ENCODE measurements at regions not wholly inside any gene's neighbourhood (a gene's known extent, or its start where the extent isn't known, plus 50 kb on each side); places are given as distances from the start of the nearest gene placed in this dataset.

DNA sequence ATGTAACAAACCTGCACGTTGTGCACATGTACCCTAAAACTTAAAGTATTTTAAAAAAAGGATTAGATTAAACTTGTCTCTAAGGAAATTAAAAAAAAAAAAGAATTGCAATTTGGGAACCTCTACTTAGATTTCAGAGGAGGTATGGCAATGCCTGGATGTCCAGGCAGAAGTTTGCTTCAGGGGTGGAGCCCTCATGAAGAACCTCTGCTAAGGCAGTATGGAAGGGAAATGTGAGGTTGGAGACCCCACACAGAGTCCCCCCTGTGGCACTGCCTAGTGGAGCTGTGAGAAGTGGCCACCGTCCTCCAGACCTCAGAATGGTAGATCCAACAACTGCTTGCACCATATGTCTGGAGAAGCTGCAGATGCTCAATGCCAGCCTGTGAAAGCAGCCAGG, 279.6 kb upstream of the CCDC196 start:
- H3K4me1 Mint-ChIP-seq, result no peaks in the 10 kb centered on the region

DNA sequence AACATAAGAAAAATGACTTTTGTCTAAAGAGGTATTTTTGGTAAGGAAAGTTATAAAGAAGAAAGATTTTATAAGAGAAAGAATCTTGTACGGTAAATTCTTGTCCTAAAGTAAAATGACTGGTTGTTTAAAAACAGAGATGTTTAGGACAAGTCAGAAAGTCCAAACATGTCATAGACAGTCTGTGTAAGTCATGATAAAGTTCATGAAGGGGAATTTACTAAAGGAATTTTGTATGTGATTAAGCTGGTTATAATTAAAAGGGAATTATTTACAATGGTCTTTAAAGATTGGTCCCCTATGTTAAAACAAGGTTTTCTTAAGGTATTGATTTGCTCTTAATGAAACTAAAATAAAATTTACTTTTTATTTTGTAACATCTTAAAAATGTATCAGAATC, 269.4 kb upstream of the CCDC196 start:
- Mint-ChIP-seq H3K36me3 (ENCODE audit: low read depth) (peaks cover 2% of the 10 kb centered on the region), H3K27ac (no peak overlapping the region), H3K27me3 (peaks cover 2% of the 10 kb centered on the region), H3K9me3 (peaks cover 15% of the 10 kb centered on the region), H3K4me3 (no peak overlapping the region), H3K4me1 (no peaks in the 10 kb centered on the region)
- POLR2A ChIA-PET, result no interaction called here
- CTCF ChIA-PET, result no interaction called here
- DNase-seq, result no peak

More for the DNA sequence above, 279.6 kb upstream of the CCDC196 start:
- no peaks in the 10 kb centered on the region for H3K36me3 Mint-ChIP-seq (ENCODE audit: low read depth)
- H3K4me3 Mint-ChIP-seq, result no peak overlapping the region
- no peak for DNase-seq
- ChIA-PET POLR2A (no interaction called here), CTCF (no interaction called here)
- peaks cover 14% of the 10 kb centered on the region for H3K9me3 Mint-ChIP-seq
- no peaks in the 10 kb centered on the region for H3K27me3 Mint-ChIP-seq
- no peak overlapping the region for H3K27ac Mint-ChIP-seq

DNA sequence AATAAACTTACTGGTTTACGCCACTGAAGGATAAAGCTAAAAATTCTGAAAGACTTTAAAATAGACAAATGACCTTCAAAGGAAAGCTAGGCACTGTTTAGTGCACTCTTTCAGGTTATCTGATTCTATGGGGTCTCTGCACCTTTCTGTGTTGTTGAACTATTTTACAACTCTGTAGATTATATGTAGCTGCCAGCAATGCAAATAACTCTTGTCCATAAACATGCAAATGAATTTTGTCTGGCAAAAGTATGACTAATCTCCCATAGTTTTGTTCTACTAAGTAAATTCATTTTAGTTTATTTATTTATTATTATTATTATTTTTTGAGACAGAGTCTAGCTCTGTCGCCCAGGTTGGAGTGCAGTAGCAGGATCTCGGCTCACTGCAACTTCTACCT, 266.3 kb upstream of the CCDC196 start:
- DNase-seq, result no peak
- CTCF ChIA-PET, result no interaction called here
- H3K4me3 Mint-ChIP-seq, result no peak overlapping the region
- H3K27me3 Mint-ChIP-seq, result peaks cover 2% of the 10 kb centered on the region
- no peaks in the 10 kb centered on the region for H3K4me1 Mint-ChIP-seq
- peaks cover 2% of the 10 kb centered on the region for H3K36me3 Mint-ChIP-seq (ENCODE audit: low read depth)
- H3K27ac Mint-ChIP-seq, result no peak overlapping the region
- peaks cover 12% of the 10 kb centered on the region for H3K9me3 Mint-ChIP-seq
- POLR2A ChIA-PET, result no interaction called here

DNA sequence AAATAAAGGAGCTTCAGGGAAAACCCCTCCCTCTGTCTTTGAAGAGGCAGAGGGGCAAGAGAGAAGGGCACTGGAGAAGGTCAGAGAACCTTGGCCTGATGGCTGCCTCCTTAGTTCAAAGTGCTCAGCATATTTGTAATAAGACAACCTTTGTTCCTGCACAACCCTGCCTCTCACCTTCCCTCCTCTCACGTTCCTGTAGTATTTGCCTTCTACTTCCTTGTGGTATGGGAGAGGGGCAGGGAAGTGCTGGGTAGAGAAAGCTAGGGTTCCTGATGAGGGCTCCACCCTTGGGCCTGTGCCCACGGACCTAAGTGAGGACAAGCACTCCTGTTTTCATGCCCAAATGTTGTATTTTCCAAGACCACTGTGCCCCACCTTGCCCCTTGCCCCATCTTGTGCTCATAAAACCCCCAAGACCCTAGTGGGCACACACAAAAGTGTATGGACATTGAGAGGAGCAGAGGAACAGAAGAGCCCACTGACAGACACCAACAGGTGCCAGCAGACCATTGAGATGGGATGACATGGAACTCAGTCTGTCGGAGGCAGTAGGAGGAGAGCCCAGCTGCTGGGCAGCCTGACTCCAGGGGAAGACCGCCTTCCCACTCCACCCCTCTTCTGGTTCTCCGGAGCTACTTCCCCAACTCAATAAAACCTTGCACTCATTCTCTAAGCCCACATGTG, 261.5 kb upstream of the CCDC196 start:
- peaks cover 15% of the 10 kb centered on the region for H3K4me1 Mint-ChIP-seq
- POLR2A ChIA-PET, result no interaction called here
- CTCF ChIA-PET, result no interaction called here
- H3K9me3 Mint-ChIP-seq, result peaks cover 13% of the 10 kb centered on the region
- no peak overlapping the region for H3K4me3 Mint-ChIP-seq
- H3K27me3 Mint-ChIP-seq, result no peaks in the 10 kb centered on the region
- no peaks in the 10 kb centered on the region for H3K36me3 Mint-ChIP-seq (ENCODE audit: low read depth)
- H3K27ac Mint-ChIP-seq, result no peak overlapping the region
- no peak for DNase-seq

DNA sequence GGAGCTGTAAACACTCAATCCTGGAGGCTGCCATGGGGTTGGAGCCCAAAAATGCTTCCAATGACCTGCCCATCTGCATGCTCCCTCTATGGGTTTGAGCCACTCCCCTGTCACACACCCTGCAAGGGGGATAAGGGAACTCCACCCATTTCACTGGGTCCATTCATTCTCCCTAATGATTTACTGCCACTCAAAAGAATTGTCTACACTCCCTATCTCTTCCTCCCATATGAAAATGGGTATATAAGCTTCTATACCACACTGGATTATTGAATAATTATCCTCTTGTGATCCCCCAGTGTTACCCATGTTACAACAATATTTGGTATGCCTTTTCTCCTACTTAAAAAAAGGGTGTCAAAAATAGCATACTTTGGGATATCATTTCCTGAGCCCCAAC, 260.8 kb upstream of the CCDC196 start:
- H3K9me3 Mint-ChIP-seq, result peaks cover 15% of the 10 kb centered on the region

DNA sequence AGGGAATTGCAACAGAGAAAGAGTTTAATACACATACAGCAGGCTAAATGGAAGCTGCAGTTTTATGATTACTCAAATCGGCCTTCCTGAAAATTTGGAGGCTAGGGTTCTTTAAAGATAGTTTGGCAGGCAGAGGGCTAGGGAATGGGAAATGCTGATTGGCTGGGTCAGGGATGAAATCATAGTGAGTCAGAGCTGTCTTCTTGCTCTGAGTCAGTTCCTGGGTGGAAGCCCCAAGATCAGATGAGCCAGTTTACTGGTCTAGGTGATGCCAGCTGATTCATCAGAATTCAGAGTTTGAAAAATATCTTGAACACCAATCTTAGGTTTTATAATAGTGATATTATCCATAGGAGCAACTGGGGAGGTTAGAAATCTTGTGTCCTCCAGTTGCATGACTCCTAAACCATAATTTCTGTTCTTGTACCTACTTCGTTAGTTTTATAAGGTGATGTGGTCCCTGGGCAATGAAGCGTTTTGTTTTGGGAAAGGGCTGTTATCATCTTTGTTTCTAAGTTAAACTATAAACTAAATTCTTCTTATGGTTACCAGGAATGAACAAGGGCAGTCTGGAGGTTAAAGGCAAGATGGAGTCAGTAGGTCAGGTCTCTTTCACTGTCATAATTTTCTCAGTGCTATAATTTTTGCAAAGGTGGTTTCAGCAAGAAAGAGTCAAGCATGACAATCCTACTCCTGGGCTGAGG, 257.8 kb upstream of the CCDC196 start:
- Mint-ChIP-seq H3K4me3 (no peak overlapping the region), H3K27ac (no peak overlapping the region), H3K36me3 (ENCODE audit: low read depth) (peaks cover 2% of the 10 kb centered on the region), H3K27me3 (peaks cover 13% of the 10 kb centered on the region), H3K4me1 (peaks cover 15% of the 10 kb centered on the region), H3K9me3 (peaks cover 15% of the 10 kb centered on the region)
- peak; percentile 20 for DNase-seq
- CTCF ChIA-PET, result no interaction called here
- POLR2A ChIA-PET, result no interaction called here

More for the DNA sequence above, 260.8 kb upstream of the CCDC196 start:
- Mint-ChIP-seq H3K27me3 (peaks cover 2% of the 10 kb centered on the region), H3K36me3 (ENCODE audit: low read depth) (no peaks in the 10 kb centered on the region), H3K27ac (no peak overlapping the region), H3K4me3 (no peak overlapping the region), H3K4me1 (peaks cover 15% of the 10 kb centered on the region)
- DNase-seq, result no peak
- ChIA-PET POLR2A (no interaction called here), CTCF (no interaction called here)

DNA sequence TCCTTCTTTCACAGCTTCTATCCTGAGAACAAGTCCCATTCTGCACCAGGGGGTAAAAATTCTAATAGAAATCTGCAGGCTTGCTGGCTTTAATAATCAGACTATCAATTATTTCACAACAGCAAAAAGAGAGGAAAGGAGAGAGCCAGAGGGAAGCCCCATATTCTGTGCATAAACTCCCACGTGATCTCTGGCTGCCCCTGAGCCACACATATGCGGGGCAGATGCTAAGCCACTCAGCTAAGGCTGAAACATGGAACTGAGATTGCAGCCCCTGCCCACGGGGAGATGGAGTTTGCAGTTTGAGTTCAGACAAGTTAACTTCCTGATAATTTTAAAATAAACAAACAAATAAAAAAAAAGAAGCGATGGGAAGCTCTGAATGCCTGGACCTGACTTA, 254.4 kb upstream of the CCDC196 start:
- peaks cover 15% of the 10 kb centered on the region for H3K9me3 Mint-ChIP-seq

DNA sequence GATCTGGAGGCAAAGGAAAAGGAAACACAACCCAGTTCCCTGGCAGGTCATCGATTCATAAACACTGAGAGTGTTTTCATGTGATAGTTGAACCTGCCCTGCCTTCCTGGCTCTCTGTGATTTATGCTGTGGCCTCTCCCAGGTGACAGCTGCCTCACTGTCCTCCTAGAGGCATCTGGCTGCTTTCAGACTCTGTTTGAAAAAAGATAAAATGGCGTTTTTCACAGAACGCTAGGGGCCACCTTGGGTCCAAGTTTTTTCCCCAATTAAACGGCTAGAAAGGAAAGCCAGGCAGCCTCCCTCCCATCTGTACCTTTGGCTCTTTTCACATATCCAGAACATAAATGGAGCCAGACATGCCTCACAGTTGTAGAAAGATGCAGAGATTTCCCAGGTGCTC, 252.6 kb upstream of the CCDC196 start:
- H3K4me3 Mint-ChIP-seq, result no peak overlapping the region
- peaks cover 2% of the 10 kb centered on the region for H3K36me3 Mint-ChIP-seq (ENCODE audit: low read depth)
- ChIA-PET CTCF (no interaction called here), POLR2A (no interaction called here)
- H3K27ac Mint-ChIP-seq, result no peak overlapping the region
- H3K27me3 Mint-ChIP-seq, result peaks cover 15% of the 10 kb centered on the region
- peaks cover 4% of the 10 kb centered on the region for H3K9me3 Mint-ChIP-seq
- peaks cover 4% of the 10 kb centered on the region for H3K4me1 Mint-ChIP-seq
- DNase-seq, result no peak

More for the DNA sequence above, 254.4 kb upstream of the CCDC196 start:
- POLR2A ChIA-PET, result no interaction called here
- Mint-ChIP-seq H3K36me3 (ENCODE audit: low read depth) (peaks cover 2% of the 10 kb centered on the region), H3K27ac (no peak overlapping the region), H3K4me1 (peaks cover 15% of the 10 kb centered on the region), H3K27me3 (peaks cover 13% of the 10 kb centered on the region), H3K4me3 (no peak overlapping the region)
- CTCF ChIA-PET, result interaction anchor here (0.6 to 0.7 kb wide), 2 partner anchors 22 to 808 kb away, joined by 3 read pairs; no protein-coding TSS in a partner anchor
- no peak for DNase-seq

DNA sequence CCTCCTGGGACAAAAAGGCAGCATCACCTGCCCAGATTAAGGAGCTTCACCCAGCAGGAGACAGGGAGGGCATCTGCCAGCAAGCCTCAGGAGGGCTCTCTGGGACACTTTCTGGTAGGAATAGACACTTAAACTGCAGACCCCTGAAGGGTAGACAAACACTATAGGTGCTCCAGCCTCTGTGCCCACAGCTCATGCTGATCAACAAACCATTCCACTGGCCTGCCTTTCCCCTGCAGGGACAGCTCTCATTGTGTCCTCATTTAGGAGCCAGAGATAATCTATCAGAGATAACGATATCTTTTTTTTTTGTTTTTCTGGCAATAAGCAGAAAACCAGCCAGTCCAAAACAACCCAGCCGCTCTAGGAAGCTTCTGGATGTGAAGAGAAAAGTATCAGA, 251.8 kb upstream of the CCDC196 start:
- no peak overlapping the region for H3K27ac Mint-ChIP-seq
- no peak for DNase-seq
- peaks cover 2% of the 10 kb centered on the region for H3K9me3 Mint-ChIP-seq
- H3K36me3 Mint-ChIP-seq (ENCODE audit: low read depth), result peaks cover 2% of the 10 kb centered on the region
- ChIA-PET POLR2A (no interaction called here), CTCF (no interaction called here)
- H3K4me3 Mint-ChIP-seq, result no peak overlapping the region
- no peaks in the 10 kb centered on the region for H3K4me1 Mint-ChIP-seq
- H3K27me3 Mint-ChIP-seq, result peaks cover 15% of the 10 kb centered on the region

DNA sequence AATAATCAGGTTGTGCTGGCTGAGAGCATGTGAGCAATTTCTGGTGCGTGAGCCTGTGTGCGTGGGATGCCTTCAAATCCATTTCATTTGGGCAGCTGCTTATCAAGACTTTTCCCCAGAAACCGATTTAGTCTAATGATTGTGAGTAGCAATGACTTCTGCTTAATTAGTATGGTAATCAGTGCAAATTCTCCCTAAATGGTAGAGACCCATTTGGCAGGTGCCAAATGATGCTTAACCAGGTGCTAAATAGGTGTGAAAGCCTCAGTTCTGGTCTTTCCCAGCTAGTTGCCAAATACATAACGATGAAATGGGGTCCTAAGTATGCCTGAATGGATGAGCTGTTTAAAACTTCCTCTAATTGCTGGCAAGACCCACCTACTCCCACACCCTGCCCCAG, 248.4 kb upstream of the CCDC196 start:
- Mint-ChIP-seq H3K4me1 (no peaks in the 10 kb centered on the region), H3K27ac (no peak overlapping the region), H3K9me3 (no peaks in the 10 kb centered on the region), H3K4me3 (no peak overlapping the region), H3K27me3 (peaks cover 4% of the 10 kb centered on the region), H3K36me3 (ENCODE audit: low read depth) (no peaks in the 10 kb centered on the region)
- POLR2A ChIA-PET, result no interaction called here
- CTCF ChIA-PET, result no interaction called here
- DNase-seq, result no peak

DNA sequence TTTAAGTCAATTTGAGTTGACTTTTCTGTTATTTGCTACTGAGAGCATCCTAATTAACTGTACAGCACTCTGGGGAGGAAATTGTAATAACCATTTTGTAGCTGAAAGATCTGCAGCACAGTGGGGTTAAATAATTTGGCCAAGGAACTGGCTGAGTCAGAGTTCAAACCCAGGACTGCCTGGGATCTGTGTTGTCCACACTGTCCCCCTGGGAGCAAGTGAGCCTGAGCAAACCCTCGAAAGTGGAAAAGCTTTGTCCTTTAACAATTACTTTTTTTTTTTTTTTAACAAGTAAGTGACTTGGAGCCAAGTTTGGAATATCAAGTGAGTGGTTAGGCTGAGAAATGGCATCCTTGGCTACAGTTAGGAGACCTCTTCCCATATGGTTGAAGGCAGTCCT, 247.2 kb upstream of the CCDC196 start:
- ChIA-PET CTCF (no interaction called here), POLR2A (no interaction called here)
- Mint-ChIP-seq H3K27ac (no peak overlapping the region), H3K27me3 (peaks cover 4% of the 10 kb centered on the region), H3K36me3 (ENCODE audit: low read depth) (no peaks in the 10 kb centered on the region), H3K9me3 (no peaks in the 10 kb centered on the region), H3K4me3 (no peak overlapping the region), H3K4me1 (no peaks in the 10 kb centered on the region)
- no peak for DNase-seq

DNA sequence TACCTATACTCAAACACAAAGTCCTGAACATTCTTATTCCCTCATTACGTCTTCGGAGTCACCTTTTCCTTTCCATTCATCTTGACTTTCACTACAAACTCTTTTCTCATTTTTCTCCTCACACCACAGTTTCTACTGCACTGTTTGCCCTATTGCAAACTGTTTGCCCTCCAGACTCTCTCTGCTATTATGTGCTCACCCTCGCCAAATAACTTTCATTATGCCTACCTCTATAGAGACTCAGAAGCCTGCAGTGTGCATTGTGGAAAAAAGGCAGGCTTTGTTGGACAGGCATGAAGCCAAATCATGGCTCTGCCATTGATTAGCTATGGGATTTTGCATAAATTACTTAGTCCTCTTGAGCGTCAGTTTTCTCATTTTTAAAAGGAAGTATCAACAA, 246.6 kb upstream of the CCDC196 start:
- DNase-seq, result no peak
- Mint-ChIP-seq H3K4me3 (no peak overlapping the region), H3K4me1 (no peaks in the 10 kb centered on the region), H3K27ac (no peak overlapping the region), H3K36me3 (ENCODE audit: low read depth) (no peaks in the 10 kb centered on the region), H3K27me3 (peaks cover 5% of the 10 kb centered on the region), H3K9me3 (no peaks in the 10 kb centered on the region)
- ChIA-PET POLR2A (no interaction called here), CTCF (no interaction called here)

DNA sequence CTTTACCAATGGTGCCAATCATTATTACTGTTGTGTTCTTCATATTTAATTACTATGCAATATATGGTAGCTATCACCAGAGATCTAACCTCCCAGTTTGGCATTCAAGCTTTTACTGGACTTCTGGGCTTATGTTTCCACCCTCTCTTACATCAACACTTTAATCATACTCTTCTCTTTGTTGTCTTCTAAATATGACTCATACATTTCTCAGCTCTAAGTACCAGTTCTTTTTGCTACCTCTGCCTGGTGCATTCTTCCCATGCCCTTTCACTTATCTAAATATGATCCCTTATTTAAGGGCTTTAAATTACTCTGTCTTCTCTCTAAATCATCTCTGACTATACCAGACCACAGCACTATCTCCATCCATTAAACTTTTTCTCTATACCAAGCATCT, 246.1 kb upstream of the CCDC196 start:
- peaks cover 6% of the 10 kb centered on the region for H3K27me3 Mint-ChIP-seq
- ChIA-PET POLR2A (no interaction called here), CTCF (no interaction called here)
- H3K36me3 Mint-ChIP-seq (ENCODE audit: low read depth), result no peaks in the 10 kb centered on the region
- DNase-seq, result no peak
- H3K27ac Mint-ChIP-seq, result no peak overlapping the region
- H3K9me3 Mint-ChIP-seq, result no peaks in the 10 kb centered on the region
- H3K4me3 Mint-ChIP-seq, result no peak overlapping the region
- no peaks in the 10 kb centered on the region for H3K4me1 Mint-ChIP-seq

DNA sequence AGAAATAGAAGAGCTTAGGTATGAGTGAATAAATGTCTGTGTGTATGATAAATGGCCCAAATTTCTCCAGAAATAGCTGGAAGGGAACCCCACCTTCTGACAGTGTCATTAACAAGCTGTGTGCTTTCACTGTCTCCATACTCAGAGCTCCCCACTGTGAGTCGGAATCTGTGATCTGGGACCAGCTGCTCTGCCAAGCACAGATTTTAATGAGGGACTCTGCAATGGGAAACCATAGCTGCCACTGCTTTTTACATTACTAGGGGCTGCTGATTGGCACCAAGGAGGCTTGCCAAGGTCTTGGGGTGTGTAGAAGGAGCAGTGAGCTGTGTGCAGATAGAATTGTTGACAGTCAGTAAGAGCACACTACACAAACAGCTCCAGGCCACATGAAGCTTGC, 244.2 kb upstream of the CCDC196 start:
- ChIA-PET CTCF (no interaction called here), POLR2A (no interaction called here)
- no peaks in the 10 kb centered on the region for H3K9me3 Mint-ChIP-seq
- DNase-seq, result no peak
- no peaks in the 10 kb centered on the region for H3K4me1 Mint-ChIP-seq
- H3K36me3 Mint-ChIP-seq (ENCODE audit: low read depth), result no peaks in the 10 kb centered on the region
- H3K4me3 Mint-ChIP-seq, result no peak overlapping the region
- peaks cover 9% of the 10 kb centered on the region for H3K27me3 Mint-ChIP-seq
- no peak overlapping the region for H3K27ac Mint-ChIP-seq

All from activated CD4-positive, alpha-beta memory T cell treated with anti-CD3 and anti-CD28 coated beads, Interleukin-2, amount 10 ng/mL, durations not matched to agents 7 days and 5 days (primary cell).